HepG2 (cell line): ENCODE measurements at regions not wholly inside any gene's neighbourhood (a gene's known extent, or its start where the extent isn't known, plus 50 kb on each side); places are given as distances from the start of the nearest gene placed in this dataset.

ENCODE experiments used
- CREB1 ChIP-seq, 2 experiments: fragments of 450-650 bp in 1 of 2; IDR thresholded peaks; 2 replicates each; pipeline ENCODE4 v1.6.1; 2016 to 2017; ENCODE audit warnings: control low read depth in 1 of 2, mild to moderate bottlenecking in 1 of 2, missing compliant biosample characterization in 1 of 2, missing genetic modification characterization in 1 of 2
- CTCF ChIP-seq: sonication (generic); formaldehyde crosslinking; IDR thresholded peaks from 2 replicates; pipeline ENCODE4 v1.5.0; 2020; ENCODE audit warnings: mild to moderate bottlenecking, missing genetic modification reagents, moderate library complexity
- JUND ChIP-seq: sonication (generic); formaldehyde crosslinking; IDR thresholded peaks from 2 replicates; pipeline ENCODE4 v1.8.0; 2022; ENCODE audit warnings: mild to moderate bottlenecking, missing genetic modification reagents
- KLF16 ChIP-seq, 2 experiments: sonication (generic) in 1 of 2; formaldehyde crosslinking in 1 of 2; IDR thresholded peaks; 2 replicates each; pipeline versions ENCODE4 v1.6.1 to v1.8.0; 2016 to 2023; ENCODE audit warnings: missing genetic modification reagents in 2 of 2, missing compliant biosample characterization in 1 of 2
- MAX ChIP-seq: IDR thresholded peaks from 2 replicates; pipeline ENCODE4 v1.6.1; 2012; ENCODE audit warnings: inconsistent platforms
- MEIS2 ChIP-seq: sonication (generic); formaldehyde crosslinking; IDR thresholded peaks from 2 replicates; pipeline ENCODE4 v1.9.0; 2021; ENCODE audit warnings: mild to moderate bottlenecking, missing genetic modification reagents
- SP1 ChIP-seq, 2 experiments: fragments of 450-650 bp in 1 of 2; sonication (generic) in 1 of 2; formaldehyde crosslinking in 1 of 2; IDR thresholded peaks; 2 replicates each; pipeline versions ENCODE4 v1.4.0 to v1.6.1; 2016 to 2020; ENCODE audit warnings: missing genetic modification reagents in 1 of 2
- STAT5B ChIP-seq: sonication (generic); formaldehyde crosslinking; IDR thresholded peaks from 2 replicates; pipeline ENCODE4 v1.4.0; 2020; ENCODE audit warnings: missing genetic modification reagents
- ZNF12 ChIP-seq: sonication (generic); formaldehyde crosslinking; IDR thresholded peaks from 2 replicates; pipeline ENCODE4 v1.5.0; 2020; ENCODE audit warnings: missing genetic modification reagents
- ZNF567 ChIP-seq: sonication (generic); formaldehyde crosslinking; IDR thresholded peaks from 2 replicates; pipeline ENCODE4 v1.8.1; 2023; ENCODE audit warnings: mild to moderate bottlenecking, missing genetic modification reagents, borderline replicate concordance
- ZNF790 ChIP-seq: sonication (generic); formaldehyde crosslinking; IDR thresholded peaks from 2 replicates; pipeline ENCODE4 v1.8.0; 2022; ENCODE audit warnings: missing genetic modification reagents, mild to moderate bottlenecking, borderline replicate concordance
- ZNF883 ChIP-seq: sonication (generic); formaldehyde crosslinking; IDR thresholded peaks from 2 replicates; pipeline ENCODE4 v1.5.1; 2020; ENCODE audit warnings: mild to moderate bottlenecking, missing genetic modification reagents; ENCODE audit errors: not compliant biosample characterization

GRCh38 chr4:124884316-124884715 lies 171.8 kb upstream of the ANKRD50 start:
- TF ChIP-seq JUND (CRISPR knock-in tag) (no peak), MEIS2 (CRISPR knock-in tag) (no peak), CTCF (no peak), STAT5B (no peak), ZNF883 (no peak), ZNF567 (CRISPR knock-in tag) (no peak), CREB1 (IDR thresholded peaks at IDR 0.05) (no peak), CREB1 (CRISPR knock-in tag; IDR thresholded peaks at IDR 0.05) (no peak), MAX (no peak), KLF16 (CRISPR knock-in tag; IDR thresholded peaks at IDR 0.05) (no peak), SP1 (IDR thresholded peaks at IDR 0.05) (no peak), SP1 (CRISPR knock-in tag; IDR thresholded peaks at IDR 0.05) (no peak), ZNF790 (CRISPR knock-in tag) (no peak), ZNF12 (no peak)
